Adipocyte (in vitro differentiated cells): ENCODE measurements at regions not wholly inside any gene's neighbourhood (a gene's known extent, or its start where the extent isn't known, plus 50 kb on each side); places are given as distances from the start of the nearest gene placed in this dataset.

Source experiments
- DNase-seq: peaks from one replicate; pipeline ENCODE4 v3.0.0-alpha.2; 2015; ENCODE audit warnings: low read depth
- H3K27me3 ChIP-seq: replicated peaks from 2 replicates; pipeline ENCODE4 v1.7.0; 2013; ENCODE audit warnings: mild to moderate bottlenecking, low read length, moderate library complexity; ENCODE audit not compliant: control insufficient read depth, insufficient read depth
- H3K36me3 ChIP-seq: 2 replicates; pipeline ENCODE4 v1.7.0; 2013; ENCODE audit warnings: low read length, mild to moderate bottlenecking, moderate library complexity; ENCODE audit not compliant: control insufficient read depth, insufficient read depth, severe bottlenecking
- H3K4me1 ChIP-seq: 2 replicates; pipeline ENCODE4 v1.7.0; 2013; ENCODE audit warnings: mild to moderate bottlenecking, low read length, moderate library complexity; ENCODE audit not compliant: control insufficient read depth, insufficient read depth
- H3K4me3 ChIP-seq: 2 replicates; pipeline ENCODE4 v1.7.0; 2013; ENCODE audit warnings: mild to moderate bottlenecking, low read length, moderate library complexity
- H3K9ac ChIP-seq: 2 replicates; pipeline ENCODE4 v1.7.0; 2013; ENCODE audit warnings: mild to moderate bottlenecking, low read length, moderate library complexity
- H3K9me3 ChIP-seq: 2 replicates; pipeline ENCODE4 v1.7.0; 2013; ENCODE audit warnings: mild to moderate bottlenecking, low read length, moderate library complexity; ENCODE audit not compliant: control insufficient read depth

DNA sequence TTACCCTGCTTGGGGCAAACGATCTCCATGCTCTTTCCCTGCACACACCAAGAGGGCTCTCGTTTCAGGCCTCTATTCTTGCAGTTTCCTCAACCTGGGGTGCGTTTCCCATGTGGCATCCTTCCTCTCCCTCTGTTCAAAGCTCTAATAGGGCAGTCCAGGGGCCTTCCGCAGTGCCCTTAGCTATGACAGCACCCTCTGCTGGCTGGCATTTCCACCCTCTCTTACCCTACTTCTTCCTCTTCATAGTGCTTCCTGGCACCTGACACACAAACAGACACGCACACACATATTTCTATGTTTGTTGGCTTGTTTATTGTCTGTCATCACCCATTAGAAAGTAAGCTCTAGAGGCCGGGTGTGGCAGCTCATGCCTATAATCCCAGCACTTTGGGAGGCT is 294.0 kb downstream of the CLIC5 start:
- Histone ChIP-seq H3K4me1 (peaks cover 14% of the 10 kb centered on the region), H3K9ac (no peak overlapping the region), H3K9me3 (peaks cover 4% of the 10 kb centered on the region), H3K4me3 (no peak overlapping the region), H3K27me3 (no peaks in the 10 kb centered on the region), H3K36me3 (no peaks in the 10 kb centered on the region)
- no peak for DNase-seq

GRCh38 chr6:45718871-45719270 is 296.8 kb downstream of the CLIC5 start:
- Histone ChIP-seq H3K27me3 (no peaks in the 10 kb centered on the region), H3K9ac (no peak overlapping the region), H3K4me1 (peaks cover 11% of the 10 kb centered on the region), H3K4me3 (no peak overlapping the region), H3K9me3 (peaks cover 4% of the 10 kb centered on the region), H3K36me3 (no peaks in the 10 kb centered on the region)
- DNase-seq, result peak; percentile 53

GRCh38 chr6:45718131-45718530 is 297.5 kb downstream of the CLIC5 start:
- H3K36me3 ChIP-seq, result no peaks in the 10 kb centered on the region
- H3K4me1 ChIP-seq, result peaks cover 11% of the 10 kb centered on the region
- H3K9ac ChIP-seq, result no peak overlapping the region
- no peaks in the 10 kb centered on the region for H3K27me3 ChIP-seq
- no peak for DNase-seq
- peaks cover 1% of the 10 kb centered on the region for H3K9me3 ChIP-seq
- H3K4me3 ChIP-seq, result no peak overlapping the region

DNA sequence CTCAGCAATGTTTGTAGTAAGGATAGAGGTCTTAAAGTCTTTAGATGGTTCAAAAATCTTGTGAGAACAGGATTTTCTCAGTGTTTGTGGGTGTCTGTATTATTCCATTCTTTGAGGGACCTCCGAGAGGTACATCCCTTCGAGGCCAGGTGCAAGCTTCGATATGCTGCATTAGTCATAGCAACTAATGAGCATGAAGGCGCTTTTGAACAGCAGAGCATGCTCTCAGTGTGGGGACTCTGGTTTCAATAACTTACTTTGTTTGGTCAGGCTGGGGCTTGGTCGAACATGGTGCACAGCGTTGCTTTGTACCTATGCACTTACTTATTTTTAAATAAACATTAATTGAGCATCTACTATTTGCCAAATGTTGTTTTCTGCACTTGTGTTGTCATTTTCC is 297.9 kb downstream of the CLIC5 start:
- no peak for DNase-seq

GRCh38 chr6:45717027-45717426 is 298.6 kb downstream of the CLIC5 start:
- Histone ChIP-seq H3K4me3 (no peak overlapping the region), H3K9me3 (no peaks in the 10 kb centered on the region), H3K36me3 (no peaks in the 10 kb centered on the region), H3K4me1 (peaks cover 12% of the 10 kb centered on the region), H3K9ac (no peak overlapping the region), H3K27me3 (no peaks in the 10 kb centered on the region)
- no peak for DNase-seq

More for the DNA sequence above, 297.9 kb downstream of the CLIC5 start:
- no peaks in the 10 kb centered on the region for H3K36me3 ChIP-seq
- no peaks in the 10 kb centered on the region for H3K9me3 ChIP-seq
- H3K4me1 ChIP-seq, result peaks cover 11% of the 10 kb centered on the region
- H3K4me3 ChIP-seq, result no peak overlapping the region
- H3K27me3 ChIP-seq, result no peaks in the 10 kb centered on the region
- H3K9ac ChIP-seq, result no peak overlapping the region

DNA sequence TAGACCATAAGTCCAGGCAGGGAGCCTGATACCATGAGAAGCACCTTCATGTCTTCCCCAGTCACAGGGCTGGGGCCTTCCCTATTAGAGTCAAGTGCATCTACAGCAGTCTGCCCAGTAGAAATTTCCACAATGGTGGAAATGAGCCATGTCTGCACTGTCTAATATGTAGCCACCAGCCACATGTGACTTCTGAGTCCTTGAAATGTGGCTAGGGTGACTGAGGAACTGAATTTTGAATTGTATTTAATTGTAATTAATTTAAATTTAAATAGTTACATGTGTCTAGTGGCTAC is 300.2 kb downstream of the CLIC5 start:
- no peak for DNase-seq
- H3K4me3 ChIP-seq, result no peak overlapping the region
- H3K36me3 ChIP-seq, result no peaks in the 10 kb centered on the region
- no peaks in the 10 kb centered on the region for H3K27me3 ChIP-seq
- H3K9me3 ChIP-seq, result no peaks in the 10 kb centered on the region
- H3K9ac ChIP-seq, result no peak overlapping the region
- H3K4me1 ChIP-seq, result peaks cover 28% of the 10 kb centered on the region

- Histone ChIP-seq H3K27me3 (no peaks in the 10 kb centered on the region), H3K4me3 (no peak overlapping the region), H3K4me1 (peaks cover 33% of the 10 kb centered on the region), H3K9ac (peak overlapping the region; percentile 59), H3K36me3 (no peaks in the 10 kb centered on the region), H3K9me3 (no peaks in the 10 kb centered on the region)
- DNase-seq, result peak; percentile 94
Measured at GRCh38 chr6:45714741-45715507, 300.7 kb downstream of the CLIC5 start.

DNA sequence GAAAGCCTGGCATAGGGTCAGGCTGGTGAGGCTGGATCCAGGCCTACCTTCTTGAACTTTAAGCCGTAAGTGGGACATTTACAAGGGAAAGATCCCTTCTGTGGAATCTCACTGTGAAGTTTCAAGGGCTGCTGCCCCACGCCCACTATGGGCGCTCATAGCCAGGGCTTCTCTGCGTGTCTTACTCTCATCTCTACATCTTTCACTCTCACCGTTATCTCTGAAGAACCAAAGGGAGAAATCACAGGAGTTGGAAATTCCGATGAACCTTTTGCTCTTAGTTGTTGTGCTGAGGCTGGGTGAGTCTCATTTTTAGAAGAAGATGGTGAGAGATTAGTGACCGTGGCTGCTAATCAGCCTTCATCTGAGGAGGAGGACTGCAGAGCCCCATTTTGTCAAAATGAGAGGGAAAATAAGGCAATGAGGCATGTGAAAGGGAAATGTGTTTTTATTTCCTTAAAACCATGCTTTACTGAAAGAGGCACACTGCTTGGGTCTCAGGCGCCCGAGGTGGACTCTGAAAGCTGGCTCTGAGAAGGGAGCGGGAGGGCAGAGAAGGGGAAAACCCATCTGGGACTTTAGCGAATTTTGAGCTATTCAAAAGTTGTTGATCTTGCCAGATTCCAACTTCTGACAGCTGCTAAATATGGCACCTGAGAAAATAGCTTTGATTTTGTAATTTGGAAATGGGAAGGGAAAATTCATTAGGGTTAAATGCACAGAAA is 301.5 kb downstream of the CLIC5 start:
- DNase-seq, result no peak
- no peaks in the 10 kb centered on the region for H3K36me3 ChIP-seq
- no peaks in the 10 kb centered on the region for H3K27me3 ChIP-seq
- H3K9me3 ChIP-seq, result no peaks in the 10 kb centered on the region
- H3K9ac ChIP-seq, result peak overlapping the region; percentile 59
- H3K4me1 ChIP-seq, result peaks cover 32% of the 10 kb centered on the region
- H3K4me3 ChIP-seq, result no peak overlapping the region
